ENCODE measurements at regions not wholly inside any gene's neighbourhood (a gene's known extent, or its start where the extent isn't known, plus 50 kb on each side); places are given as distances from the start of the nearest gene placed in this dataset.
A peak's percentile ranks its signal among the peaks of the same experiment; 100 is the strongest.
"Not testable (repeated sequence)": the region's sequence is repeated elsewhere in the genome, so short reads cannot be mapped to it uniquely, and the experiment has no call there.

GRCh38 chr1:98575955-98576354, 85.6 kb upstream of the SNX7 start:
- DNase-seq (ENCODE audit: low read depth), result no peak
- no peak for TF ChIP-seq CTCF (IDR thresholded peaks at IDR 0.05; ENCODE audit: insufficient read depth, low read depth, low read length, missing control alignments)
- H3K4me3 ChIP-seq (ENCODE audit: low read depth, low read length), result no peak overlapping the region

- H3K4me3 ChIP-seq (ENCODE audit: low read depth, low read length), result no peak overlapping the region
- no peak for TF ChIP-seq CTCF (IDR thresholded peaks at IDR 0.05; ENCODE audit: insufficient read depth, low read depth, low read length, missing control alignments)
- no peak for DNase-seq (ENCODE audit: low read depth)
Measured at GRCh38 chr1:98565951-98566350, 95.6 kb upstream of the SNX7 start.

- no peak for DNase-seq (ENCODE audit: low read depth)
- TF ChIP-seq CTCF (IDR thresholded peaks at IDR 0.05; ENCODE audit: insufficient read depth, low read depth, low read length, missing control alignments), result no peak
Measured at GRCh38 chr1:98559291-98559690, 102.2 kb upstream of the SNX7 start.

DNA sequence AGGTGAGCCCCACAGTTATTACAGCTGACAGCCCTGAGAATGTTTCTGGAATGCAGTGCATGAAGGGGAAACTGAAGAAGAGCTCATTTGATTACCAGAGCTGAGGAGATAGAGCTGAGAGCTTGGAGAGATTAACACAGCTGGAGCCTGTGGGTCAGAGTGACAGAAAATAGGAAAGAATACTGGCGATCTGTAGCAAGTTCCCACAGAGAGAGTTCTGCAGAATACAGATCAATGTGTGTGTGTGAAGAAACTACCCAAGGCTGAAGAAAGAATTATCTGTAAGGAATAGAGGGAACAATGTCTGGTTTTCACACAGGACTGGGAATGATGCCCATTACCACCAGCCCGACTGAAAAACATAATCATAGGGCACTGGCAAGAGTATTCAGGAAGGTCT, 103.6 kb upstream of the SNX7 start:
- H3K4me3 ChIP-seq (ENCODE audit: low read depth, low read length), result no peak overlapping the region
- no peak for DNase-seq (ENCODE audit: low read depth)
- no peak for TF ChIP-seq CTCF (IDR thresholded peaks at IDR 0.05; ENCODE audit: insufficient read depth, low read depth, low read length, missing control alignments)

More at GRCh38 chr1:98559291-98559690, 102.2 kb upstream of the SNX7 start:
- H3K4me3 ChIP-seq (ENCODE audit: low read depth, low read length), result no peak overlapping the region

DNA sequence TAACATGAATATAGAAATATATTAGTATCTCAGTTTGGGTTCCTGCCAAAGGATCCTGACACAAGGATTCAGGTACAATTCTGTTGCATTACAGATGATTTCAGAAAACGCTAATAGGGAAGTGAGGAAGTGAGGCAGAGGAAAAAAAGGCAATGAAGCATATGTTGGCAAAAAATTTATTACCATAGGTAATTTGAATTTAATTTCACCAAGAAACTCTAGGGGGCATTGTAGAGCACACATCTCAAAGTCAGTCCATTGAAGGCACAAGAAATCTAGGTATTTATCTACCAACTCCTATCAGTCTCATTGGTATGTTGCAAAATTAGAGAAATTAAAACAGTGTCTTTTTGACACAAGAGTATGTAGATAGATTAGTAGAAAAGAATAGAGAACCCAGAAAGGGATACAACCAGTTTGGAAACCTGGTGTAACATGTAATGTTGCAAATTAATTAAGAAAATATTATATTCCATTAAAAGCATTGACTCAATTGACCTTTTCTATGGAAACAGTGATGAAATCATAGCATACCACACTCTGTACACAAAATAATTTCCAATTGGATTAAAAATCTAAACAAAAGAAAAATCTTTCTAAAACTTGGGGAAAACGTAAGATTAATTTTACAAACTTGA, 104.9 kb upstream of the SNX7 start:
- TF ChIP-seq CTCF (IDR thresholded peaks at IDR 0.05; ENCODE audit: insufficient read depth, low read depth, low read length, missing control alignments), result peak; percentile 40
- DNase-seq (ENCODE audit: low read depth), result peak; percentile 15
- no peak overlapping the region for H3K4me3 ChIP-seq (ENCODE audit: low read depth, low read length)

DNA sequence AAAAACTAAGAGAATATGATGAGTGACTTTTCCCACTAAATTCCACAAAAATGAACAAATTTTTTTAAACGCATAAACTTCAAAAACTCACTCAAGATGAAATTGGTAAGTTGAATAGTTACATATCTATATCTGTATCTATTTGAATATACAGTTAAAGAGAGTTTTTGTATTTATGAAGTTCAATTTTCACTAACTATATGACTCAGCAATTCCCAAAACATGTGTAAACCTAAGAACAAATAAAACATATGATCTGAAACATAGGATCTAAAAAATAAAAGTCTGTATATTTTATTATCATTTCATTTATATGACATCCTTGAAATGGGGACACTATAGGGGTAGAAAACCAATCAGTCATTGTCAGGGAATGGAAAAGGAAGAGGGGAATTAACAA, 105.7 kb upstream of the SNX7 start:
- no peak for DNase-seq (ENCODE audit: low read depth)
- no peak for TF ChIP-seq CTCF (IDR thresholded peaks at IDR 0.05; ENCODE audit: insufficient read depth, low read depth, low read length, missing control alignments)
- H3K4me3 ChIP-seq (ENCODE audit: low read depth, low read length), result no peak overlapping the region

- not testable (repeated sequence) for H3K4me3 ChIP-seq (ENCODE audit: low read depth, low read length); DNase-seq (ENCODE audit: low read depth)
Measured at GRCh38 chr1:98552576-98553074, 108.9 kb upstream of the SNX7 start.

All from GM12865 (cell line).